22Rv1 (cell line): ENCODE measurements at regions not wholly inside any gene's neighbourhood (a gene's known extent, or its start where the extent isn't known, plus 50 kb on each side); places are given as distances from the start of the nearest gene placed in this dataset.

Experiments used
- CTCF ChIP-seq: fragments of 450-650 bp; IDR thresholded peaks from 2 replicates; pipeline ENCODE4 v1.5.1; 2017; ENCODE audit warnings: mild to moderate bottlenecking
- ZFX ChIP-seq: fragments of 450-650 bp; IDR thresholded peaks from 2 replicates; pipeline ENCODE4 v1.6.1; 2017; ENCODE audit warnings: antibody characterized with exemption, borderline replicate concordance

- TF ChIP-seq CTCF (no peak), ZFX (no peak)
These were observed 346.9 kb upstream of the SFSWAP start for GRCh38 chr12:131363841-131364495.
